Stomach (tissue), 8 donors: ENCODE measurements at regions not wholly inside any gene's neighbourhood (a gene's known extent, or its start where the extent isn't known, plus 50 kb on each side); places are given as distances from the start of the nearest gene placed in this dataset.

ENCODE experiments used
- DNase-seq, 2 donors: peaks; one replicate each; pipeline versions ENCODE4 v3.0.0 to v3.0.0-alpha.2; 2013 to 2019
- H3K27ac ChIP-seq, 5 donors: fragments of 200-600 bp in 4 of 5; sonication (generic) in 4 of 5; one replicate each; pipeline ENCODE4 v1.5.1; 2013 to 2019; ENCODE audit warnings: mild to moderate bottlenecking in 1 of 5, moderate library complexity in 1 of 5
- H3K27me3 ChIP-seq, 3 donors: fragments of 200-600 bp; sonication (generic); one replicate each; pipeline ENCODE4 v1.5.1; 2017 to 2019; ENCODE audit warnings: mixed run types in 1 of 3
- H3K36me3 ChIP-seq, 4 donors: fragments of 200-600 bp; sonication (generic); 1 replicate in 3 of 4; 2 replicates in 1 of 4; pipeline ENCODE4 v1.5.1; 2016 to 2019
- H3K4me1 ChIP-seq, 4 donors: fragments of 200-600 bp; sonication (generic); one replicate each; pipeline ENCODE4 v1.5.1; 2016 to 2019
- H3K4me3 ChIP-seq, 4 donors: fragments of 200-600 bp; sonication (generic) in 3 of 4; one replicate each; pipeline ENCODE4 v1.5.1; 2016 to 2019; ENCODE audit warnings: mild to moderate bottlenecking in 1 of 4
- H3K9me3 ChIP-seq, 4 donors: fragments of 200-600 bp; sonication (generic); one replicate each; pipeline ENCODE4 v1.5.1; 2016 to 2019
- EP300 ChIP-seq: sonication (generic); formaldehyde crosslinking; IDR thresholded peaks from one replicate; pipeline ENCODE4 v1.6.1; 2017; ENCODE audit warnings: antibody characterized with exemption
- POLR2A ChIP-seq, 4 donors: fragments of 450-650 bp; IDR thresholded peaks; one replicate each; pipeline ENCODE4 v1.6.1; 2016; ENCODE audit warnings: antibody characterized with exemption in 4 of 4, control low read depth in 2 of 4, mild to moderate bottlenecking in 1 of 4, moderate library complexity in 1 of 4
- POLR2AphosphoS5 ChIP-seq, 3 donors: sonication (generic); formaldehyde crosslinking; IDR thresholded peaks; one replicate each; pipeline ENCODE4 v1.6.1; 2016; ENCODE audit warnings: antibody characterized with exemption in 3 of 3
- WGBS, 5 donors: extraction: QIAGEN DNeasy Blood & Tissue Kit in 3 of 5; methylation state at CpG; one replicate each; pipeline versions ENCODE4 v1.1.5 to v1.1.7; 2013 to 2018; 5-methylcytosine and 5-hydroxymethylcytosine counted together
- intact Hi-C: fragments of 100-400 bp; cut with DNase I; formaldehyde crosslinking; loops from one replicate; pipeline ENCODE4 v1.15.1; 2023; ENCODE audit warnings: low total_unique reads
- TF ChIP-seq, protein P1 (sequence below), 7 experiments: fragments of 450-650 bp in 4 of 7; fragments of 200-600 bp in 3 of 7; sonication (generic) in 3 of 7; IDR thresholded peaks; one replicate each; pipeline ENCODE4 v1.5.1; 2016 to 2019; ENCODE audit warnings: antibody characterized with exemption in 7 of 7, control low read depth in 2 of 7, mild to moderate bottlenecking in 1 of 7
- donor health status: healthy with polysubstance abuse.
- donor health status: Bipolar disorder and iron deficiency.
- donor health status: healthy.

DNA sequence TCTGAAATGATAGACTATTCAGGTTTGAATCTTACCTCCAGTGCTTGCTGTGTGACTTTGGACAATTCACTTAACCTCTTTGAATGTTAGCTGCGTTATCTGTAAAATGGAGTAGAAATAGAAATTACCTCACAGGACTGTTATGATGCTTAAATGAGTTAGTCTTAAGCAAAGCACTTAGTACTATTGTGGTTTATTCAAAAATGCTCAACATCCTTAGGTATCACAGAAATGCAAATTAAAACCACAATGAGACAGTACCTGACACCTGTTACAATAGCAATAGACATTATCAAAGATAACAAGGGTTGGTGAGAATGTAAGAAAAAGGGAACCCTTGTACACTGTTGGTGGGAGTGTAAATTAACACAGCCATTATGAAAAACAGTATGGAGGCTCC is 77.6 kb upstream of the FREM1 start:
- DNase-seq = no peak
- intact Hi-C loops = no loop called here
- H3K36me3 ChIP-seq = no peaks in the 10 kb centered on the region
- no peaks in the 10 kb centered on the region for H3K27me3 ChIP-seq
- no peak overlapping the region for H3K27ac ChIP-seq
- no peaks in the 10 kb centered on the region for H3K9me3 ChIP-seq
- peaks cover 0 to 6% (median 4%) of the 10 kb centered on the region in 4 donors for H3K4me1 ChIP-seq
- TF ChIP-seq POLR2AphosphoS5 (IDR thresholded peaks at IDR 0.05) (no peak), POLR2A (IDR thresholded peaks at IDR 0.05) (no peak), EP300 (no peak)
- TF ChIP-seq, protein P1, sequence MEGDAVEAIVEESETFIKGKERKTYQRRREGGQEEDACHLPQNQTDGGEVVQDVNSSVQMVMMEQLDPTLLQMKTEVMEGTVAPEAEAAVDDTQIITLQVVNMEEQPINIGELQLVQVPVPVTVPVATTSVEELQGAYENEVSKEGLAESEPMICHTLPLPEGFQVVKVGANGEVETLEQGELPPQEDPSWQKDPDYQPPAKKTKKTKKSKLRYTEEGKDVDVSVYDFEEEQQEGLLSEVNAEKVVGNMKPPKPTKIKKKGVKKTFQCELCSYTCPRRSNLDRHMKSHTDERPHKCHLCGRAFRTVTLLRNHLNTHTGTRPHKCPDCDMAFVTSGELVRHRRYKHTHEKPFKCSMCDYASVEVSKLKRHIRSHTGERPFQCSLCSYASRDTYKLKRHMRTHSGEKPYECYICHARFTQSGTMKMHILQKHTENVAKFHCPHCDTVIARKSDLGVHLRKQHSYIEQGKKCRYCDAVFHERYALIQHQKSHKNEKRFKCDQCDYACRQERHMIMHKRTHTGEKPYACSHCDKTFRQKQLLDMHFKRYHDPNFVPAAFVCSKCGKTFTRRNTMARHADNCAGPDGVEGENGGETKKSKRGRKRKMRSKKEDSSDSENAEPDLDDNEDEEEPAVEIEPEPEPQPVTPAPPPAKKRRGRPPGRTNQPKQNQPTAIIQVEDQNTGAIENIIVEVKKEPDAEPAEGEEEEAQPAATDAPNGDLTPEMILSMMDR (IDR thresholded peaks at IDR 0.05) = no peak
- WGBS, 5 donors = 84 to 93% (median 90%) methylated on average over 1 of the region's 1 CpG
- H3K4me3 ChIP-seq = no peak overlapping the region

DNA sequence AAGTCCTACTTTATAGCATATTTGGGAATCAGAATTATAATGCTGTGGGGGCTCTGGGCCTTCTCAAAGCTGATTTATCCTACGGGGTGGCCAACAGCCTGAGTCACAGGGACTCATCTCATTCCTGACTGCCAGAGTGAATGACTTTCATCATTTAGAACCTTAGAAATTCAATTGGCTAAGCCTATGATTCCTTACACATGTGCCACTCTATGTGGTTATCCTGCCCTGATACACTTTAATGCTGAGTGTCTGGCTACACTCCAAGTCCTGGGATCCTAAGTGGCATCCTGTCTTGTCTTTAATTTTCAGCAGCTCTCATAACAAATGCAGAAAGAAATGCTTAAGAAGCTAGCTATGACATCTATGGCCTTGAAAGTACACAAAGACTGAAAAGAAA is 75.2 kb upstream of the FREM1 start:
- WGBS, 5 donors = 72 to 92% (median 79%) methylated on average over 1 of the region's 1 CpG
- H3K4me1 ChIP-seq = no peaks in the 10 kb centered on the region
- H3K4me3 ChIP-seq = no peak overlapping the region
- no peak overlapping the region for H3K27ac ChIP-seq
- no peaks in the 10 kb centered on the region for H3K27me3 ChIP-seq
- intact Hi-C loops = no loop called here
- TF ChIP-seq, protein P1 (IDR thresholded peaks at IDR 0.05) = no peak
- TF ChIP-seq POLR2AphosphoS5 (IDR thresholded peaks at IDR 0.05) (no peak), POLR2A (IDR thresholded peaks at IDR 0.05) (no peak), EP300 (no peak)
- no peak for DNase-seq
- H3K36me3 ChIP-seq = no peaks in the 10 kb centered on the region
- H3K9me3 ChIP-seq = no peaks in the 10 kb centered on the region

DNA sequence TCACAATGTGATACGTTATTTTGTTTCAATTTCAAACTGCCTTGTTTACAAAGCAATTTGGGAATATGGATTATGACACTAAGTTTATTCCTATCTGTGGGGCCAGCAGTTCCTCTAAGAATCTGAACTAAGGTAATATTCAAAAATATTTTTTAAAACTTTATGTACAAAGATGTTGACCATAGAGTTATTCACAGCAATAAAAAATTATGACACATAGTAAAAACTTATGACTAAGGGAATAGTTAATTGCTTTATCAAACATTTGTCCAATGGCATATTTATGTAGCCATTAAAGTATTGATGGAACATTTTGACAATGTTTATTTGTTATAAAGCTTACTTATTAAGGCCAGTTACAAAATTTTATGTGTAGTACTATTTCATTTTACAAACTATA is 73.4 kb upstream of the FREM1 start:
- TF ChIP-seq, protein P1 (IDR thresholded peaks at IDR 0.05) = no peak
- TF ChIP-seq POLR2AphosphoS5 (IDR thresholded peaks at IDR 0.05) = no peak
- TF ChIP-seq POLR2A (IDR thresholded peaks at IDR 0.05) = no peak
- no peak for TF ChIP-seq EP300
- no peak overlapping the region for H3K27ac ChIP-seq
- 65 to 81% (median 75%) methylated on average over 1 of the region's 1 CpG for WGBS, 5 donors
- no peak overlapping the region for H3K4me3 ChIP-seq
- DNase-seq = no peak
- no peaks in the 10 kb centered on the region for H3K27me3 ChIP-seq
- no peaks in the 10 kb centered on the region for H3K9me3 ChIP-seq
- no peaks in the 10 kb centered on the region for H3K36me3 ChIP-seq
- intact Hi-C loops = no loop called here
- H3K4me1 ChIP-seq = no peaks in the 10 kb centered on the region

DNA sequence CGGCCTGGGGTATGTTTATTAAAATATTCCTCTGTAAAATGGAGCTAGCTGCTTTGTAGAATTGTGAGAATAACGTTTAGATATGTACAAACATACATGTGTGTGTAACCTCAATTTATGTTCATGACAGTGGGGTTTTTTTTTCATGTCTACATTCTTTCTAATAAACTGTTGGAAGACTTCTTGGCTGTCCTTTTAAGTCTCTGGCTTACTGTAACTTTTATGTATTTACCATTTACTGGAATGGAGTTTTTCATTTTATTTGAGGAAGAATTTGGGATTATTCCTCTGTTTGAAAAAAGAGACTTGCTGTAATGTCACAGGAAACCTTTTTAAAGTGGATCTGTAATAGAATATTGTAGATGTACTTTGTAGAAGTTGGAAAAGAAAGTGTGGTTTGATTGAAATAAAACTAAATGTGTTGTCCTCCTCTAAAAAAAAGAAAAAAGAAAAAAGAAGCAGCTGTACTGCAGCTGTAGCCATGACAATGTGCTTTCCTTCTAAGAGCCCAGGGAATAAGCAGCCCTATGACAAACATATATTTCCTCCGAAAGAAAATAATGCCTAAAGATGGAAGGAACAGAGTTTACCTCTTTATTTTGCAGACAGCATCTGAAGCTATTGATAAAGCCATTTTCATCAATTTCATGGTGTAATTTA is 71.2 kb upstream of the FREM1 start:
- Histone ChIP-seq H3K27ac (no peak overlapping the region), H3K4me1 (no peaks in the 10 kb centered on the region), H3K9me3 (peaks cover 0 to 6% (median 0%) of the 10 kb centered on the region in 4 donors), H3K27me3 (no peaks in the 10 kb centered on the region), H3K36me3 (peaks cover 0 to 4% (median 0%) of the 10 kb centered on the region in 4 donors), H3K4me3 (no peak overlapping the region)
- DNase-seq = peak in 1 of 2 donors; percentile 27
- no peak for TF ChIP-seq POLR2AphosphoS5 (IDR thresholded peaks at IDR 0.05)
- no peak for TF ChIP-seq EP300
- TF ChIP-seq POLR2A (IDR thresholded peaks at IDR 0.05) = no peak
- TF ChIP-seq, protein P1 (IDR thresholded peaks at IDR 0.05) = no peak
- 54 to 64% (median 55%) methylated on average over 3 of the region's 3 CpGs for WGBS, 5 donors
- intact Hi-C loops = no loop called here
